A549 (cell line): ENCODE measurements at regions not wholly inside any gene's neighbourhood (a gene's known extent, or its start where the extent isn't known, plus 50 kb on each side); places are given as distances from the start of the nearest gene placed in this dataset.

Source experiments
- ATAC-seq, 2 experiments: fragments of 200-7000 bp in 1 of 2; fragments of >200 bp in 1 of 2; cut with Nextera tagmentation in 1 of 2; cut with Tn5 transposase in 1 of 2; 3 replicates each; pipeline versions ENCODE4 v1.8.0 to v1.9.1; 2018 to 2020; ENCODE audit warnings: mild to moderate bottlenecking in 1 of 2, moderate library complexity in 1 of 2
- CTCF ChIA-PET: fragments of 300-600 bp; sonication (Branson Sonifier 250); formaldehyde crosslinking; extraction: SDS; loops from one replicate; lab custom pipeline; 2021; ENCODE audit warnings: antibody characterized with exemption, inconsistent platforms; lab: Yijun Ruan, JAX
- POLR2A ChIA-PET: fragments of 350-600 bp; formaldehyde crosslinking; extraction: SDS; loops from one replicate; lab custom pipeline; 2021; ENCODE audit warnings: antibody characterized with exemption, inconsistent platforms; lab: Yijun Ruan, JAX
- DNase-seq, 2 experiments: peaks; one replicate each; pipeline versions ENCODE4 v3.0.0 to v3.0.0-alpha.2; 2011 to 2016; ENCODE audit warnings: low read depth in 1 of 2, low spot score in 1 of 2
- FAIRE-seq: peaks from 2 replicates; lab custom pipeline; 2011; peaks lifted over from hg19 to GRCh38; lab: Jason Lieb, UNC
- H3K27ac ChIP-seq, 2 experiments: fragments of >200 bp; sonication (Bioruptor Twin); formaldehyde crosslinking; 3 replicates each; pipeline ENCODE4 v1.5.1; 2016 to 2017
- H3K4me1 ChIP-seq: fragments of >200 bp; sonication (Bioruptor Twin); formaldehyde crosslinking; 3 replicates; pipeline ENCODE4 v1.6.1; 2016
- H3K4me2 ChIP-seq: fragments of >200 bp; sonication (Bioruptor Twin); formaldehyde crosslinking; 3 replicates; pipeline ENCODE4 v1.6.1; 2016
- H3K4me3 ChIP-seq: fragments of >200 bp; sonication (Bioruptor Twin); formaldehyde crosslinking; 3 replicates; pipeline ENCODE4 v1.5.1; 2016
- H3K9me3 ChIP-seq: fragments of >200 bp; sonication (Bioruptor Twin); formaldehyde crosslinking; 3 replicates; pipeline ENCODE4 v1.6.1; 2016
- CHD2 ChIP-seq: fragments of 150-350 bp; IDR thresholded peaks from 2 replicates; pipeline ENCODE4 v1.6.1; 2014; ENCODE audit warnings: low read length; ENCODE audit not compliant: partially characterized antibody
- EHF ChIP-seq: fragments of 250-450 bp; sonication (Bioruptor Pico); IDR thresholded peaks from 2 replicates; pipeline ENCODE4 v1.5.0; 2020; ENCODE audit warnings: mild to moderate bottlenecking
- EHMT2 ChIP-seq: fragments of 200-600 bp; sonication (generic); IDR thresholded peaks from 2 replicates; pipeline ENCODE4 v1.6.1; 2016; ENCODE audit warnings: antibody characterized with exemption, low read depth, mild to moderate bottlenecking, moderate library complexity
- EP300 ChIP-seq, 2 experiments: fragments of >200 bp; sonication (Bioruptor Twin); formaldehyde crosslinking; IDR thresholded peaks; 2 replicates in 1 of 2; 3 replicates in 1 of 2; pipeline ENCODE4 v1.6.1; 2016 to 2017
- FOSB ChIP-seq: fragments of 250-450 bp; sonication (Bioruptor Pico); IDR thresholded peaks from 2 replicates; pipeline ENCODE4 v1.5.0; 2020; ENCODE audit warnings: mild to moderate bottlenecking, moderate library complexity
- HDAC2 ChIP-seq: fragments of 200-600 bp; sonication (generic); IDR thresholded peaks from 2 replicates; pipeline ENCODE4 v1.6.1; 2016
- HES2 ChIP-seq: fragments of >200 bp; sonication (Bioruptor Twin); formaldehyde crosslinking; IDR thresholded peaks from 2 replicates; pipeline ENCODE4 v1.6.1; 2016
- HOXB13 ChIP-seq: fragments of 250-450 bp; sonication (Bioruptor Pico); IDR thresholded peaks from 2 replicates; pipeline ENCODE4 v1.5.0; 2020; ENCODE audit warnings: low read depth, mild to moderate bottlenecking, moderate library complexity
- JUN ChIP-seq, 2 experiments: fragments of >200 bp; sonication (Bioruptor Twin); formaldehyde crosslinking; IDR thresholded peaks; 2 replicates in 1 of 2; 3 replicates in 1 of 2; pipeline ENCODE4 v1.6.1; 2016 to 2017
- JUNB ChIP-seq: fragments of >200 bp; sonication (Bioruptor Twin); formaldehyde crosslinking; IDR thresholded peaks from 2 replicates; pipeline ENCODE4 v1.6.1; 2016
- KDM5A ChIP-seq: fragments of 200-600 bp; sonication (generic); IDR thresholded peaks from 2 replicates; pipeline ENCODE4 v1.6.1; 2016; ENCODE audit warnings: antibody characterized with exemption, mild to moderate bottlenecking
- NFE2L2 ChIP-seq: fragments of 150-350 bp; conservative IDR thresholded peaks from 2 replicates; pipeline ENCODE4 v1.6.1; 2014; ENCODE audit warnings: low read length
- NPAS2 ChIP-seq: fragments of 250-450 bp; sonication (Bioruptor Pico); IDR thresholded peaks from 2 replicates; pipeline ENCODE4 v1.8.0; 2022; ENCODE audit warnings: mild to moderate bottlenecking, moderate library complexity, borderline replicate concordance
- NR3C1 ChIP-seq: fragments of >200 bp; sonication (Bioruptor Twin); formaldehyde crosslinking; IDR thresholded peaks from 3 replicates; pipeline ENCODE4 v1.6.1; 2017
- PBX3 ChIP-seq: IDR thresholded peaks from 2 replicates; pipeline ENCODE4 v1.6.1; 2012
- PHF8 ChIP-seq: fragments of 200-600 bp; sonication (generic); IDR thresholded peaks from 2 replicates; pipeline ENCODE4 v1.6.1; 2016; ENCODE audit warnings: low read depth, mild to moderate bottlenecking, antibody characterized with exemption, moderate library complexity, borderline replicate concordance
- RAD21 ChIP-seq, 2 experiments: fragments of >200 bp in 1 of 2; sonication (Bioruptor Twin) in 1 of 2; formaldehyde crosslinking in 1 of 2; IDR thresholded peaks in 1 of 2; conservative IDR thresholded peaks in 1 of 2; 2 replicates in 1 of 2; 3 replicates in 1 of 2; pipeline ENCODE4 v1.6.1; 2012 to 2018; ENCODE audit warnings: inconsistent platforms in 1 of 2
- RARB ChIP-seq: fragments of 250-450 bp; sonication (Bioruptor Pico); IDR thresholded peaks from 2 replicates; pipeline ENCODE4 v1.8.0; 2021; ENCODE audit warnings: mild to moderate bottlenecking, moderate library complexity
- SMC3 ChIP-seq: fragments of >200 bp; sonication (Bioruptor Twin); formaldehyde crosslinking; IDR thresholded peaks from 3 replicates; pipeline ENCODE4 v1.6.1; 2018; ENCODE audit warnings: inconsistent platforms
- SREBF2 ChIP-seq: fragments of 450-650 bp; IDR thresholded peaks from 2 replicates; pipeline ENCODE4 v1.6.1; 2014; ENCODE audit warnings: mild to moderate bottlenecking, moderate library complexity
- TFCP2L1 ChIP-seq: fragments of 250-450 bp; sonication (Bioruptor Pico); IDR thresholded peaks from 2 replicates; pipeline ENCODE4 v1.5.0; 2021; ENCODE audit warnings: mild to moderate bottlenecking
- USF2 ChIP-seq: fragments of 450-650 bp; IDR thresholded peaks from 2 replicates; pipeline ENCODE4 v1.6.1; 2014; ENCODE audit warnings: antibody characterized with exemption
- ZC3H11A ChIP-seq: fragments of 450-650 bp; IDR thresholded peaks from 2 replicates; pipeline ENCODE4 v1.6.1; 2014; ENCODE audit warnings: antibody characterized with exemption, mild to moderate bottlenecking
- ZFP36 ChIP-seq: fragments of 450-650 bp; IDR thresholded peaks from 2 replicates; pipeline ENCODE4 v1.6.1; 2014; ENCODE audit warnings: borderline replicate concordance; ENCODE audit not compliant: partially characterized antibody
- ZSCAN20 ChIP-seq: fragments of 250-450 bp; sonication (Bioruptor Pico); IDR thresholded peaks from 2 replicates; pipeline ENCODE4 v1.8.0; 2022; ENCODE audit warnings: mild to moderate bottlenecking, moderate library complexity
- WGBS: methylation state at CpG from one replicate; pipeline ENCODE4 v1.1.6; 2017; ENCODE audit errors: missing lambda C conversion rate; 5-methylcytosine and 5-hydroxymethylcytosine counted together

- DNase-seq = no peak
- 86% methylated on average over 3 of the region's 3 CpGs for WGBS
- POLR2A ChIA-PET = interaction anchor here (2.0 kb wide), 1 partner anchor 44 kb away, joined by 5 read pairs; no protein-coding TSS in a partner anchor
- Histone ChIP-seq H3K4me2 (no peak overlapping the region), H3K27ac (peak overlapping the region in 1 of 2 experiments; percentile 80; a peak in 3 of 6 replicates), H3K4me3 (no peak overlapping the region), H3K9me3 (peaks cover 15% of the 10 kb centered on the region; the same call in 2 of the 3 replicates), H3K4me1 (peaks cover 13% of the 10 kb centered on the region)
- ATAC-seq = no peak
- no peak for TF ChIP-seq EHF
- no peak for TF ChIP-seq PHF8
- TF ChIP-seq PBX3 = no peak
- no peak for TF ChIP-seq ZFP36
- TF ChIP-seq SREBF2 = no peak
- no peak for TF ChIP-seq USF2
- TF ChIP-seq JUNB = no peak
- no peak for TF ChIP-seq NR3C1
- no peak for TF ChIP-seq ZSCAN20 (CRISPR knock-in tag)
- no peak for TF ChIP-seq NFE2L2
- TF ChIP-seq HOXB13 (CRISPR knock-in tag) = no peak
- TF ChIP-seq HDAC2 = no peak
- TF ChIP-seq JUN (IDR thresholded peaks at IDR 0.05) = no peak
- no peak for TF ChIP-seq HES2
- no peak for TF ChIP-seq RARB (CRISPR knock-in tag)
- TF ChIP-seq FOSB (CRISPR knock-in tag) = no peak
- TF ChIP-seq NPAS2 (CRISPR knock-in tag) = no peak
- TF ChIP-seq RAD21 (conservative IDR thresholded peaks at IDR 0.05 in 1 of 2, IDR thresholded peaks at IDR 0.05 in 1 of 2) = no peak
- no peak for TF ChIP-seq SMC3
- no peak for TF ChIP-seq KDM5A
- CTCF ChIA-PET = interaction anchor here (0.8 to 1.8 kb wide), 6 partner anchors 43 to 834 kb away, joined by 3 to 6 read pairs (median 4); no protein-coding TSS in a partner anchor
- FAIRE-seq = no peak
Measured at GRCh38 chr20:11260611-11261010, 586.8 kb upstream of the JAG1 start.

- peak in 1 of 2 experiments; percentile 35 for DNase-seq
- TF ChIP-seq HOXB13 (CRISPR knock-in tag) (no peak), KDM5A (no peak), EHMT2 (no peak), JUNB (no peak), CHD2 (no peak), JUN (IDR thresholded peaks at IDR 0.05) (peak in 1 of 2 experiments; percentile 36; a peak in 1 of 5 replicates), NPAS2 (CRISPR knock-in tag) (no peak), EP300 (IDR thresholded peaks at IDR 0.05) (peak in 1 of 2 experiments; percentile 41; a peak in 1 of 5 replicates), TFCP2L1 (no peak), ZC3H11A (0 out of 2 replicates have a peak, but pooled peaks have one; percentile 2)
- H3K4me1 ChIP-seq = peaks cover 22% of the 10 kb centered on the region
- ChIA-PET POLR2A (interaction anchor here (0.7 to 2.0 kb wide), 2 partner anchors 45 to 54 kb away, joined by 4 to 5 read pairs; no protein-coding TSS in a partner anchor), CTCF (interaction anchor here (0.9 to 1.8 kb wide), 7 partner anchors 9 to 709 kb away, joined by 3 to 5 read pairs (median 4); no protein-coding TSS in a partner anchor)
- FAIRE-seq = peak; percentile 67
- peak; percentile 59 to 89; a peak in 5 of 6 replicates for ATAC-seq
- peak overlapping the region; percentile 64 to 80 for H3K27ac ChIP-seq
- H3K4me3 ChIP-seq = no peak overlapping the region
- peaks cover 9% of the 10 kb centered on the region; the same call in 1 of the 3 replicates for H3K9me3 ChIP-seq
- WGBS = 55% methylated on average over 5 of the region's 5 CpGs
- peak overlapping the region; percentile 31 for H3K4me2 ChIP-seq
Measured at GRCh38 chr20:11261533-11262000, 587.8 kb upstream of the JAG1 start.
